HG03159 (cell line): ENCODE measurements at regions not wholly inside any gene's neighbourhood (a gene's known extent, or its start where the extent isn't known, plus 50 kb on each side); places are given as distances from the start of the nearest gene placed in this dataset.

ENCODE experiments used
- ATAC-seq: cut with Tn5 transposase; IDR thresholded peaks from one replicate; pipeline ENCODE4 v1.9.1; 2021; ENCODE audit warnings: mild to moderate bottlenecking, moderate library complexity; ENCODE audit not compliant: unreplicated experiment

DNA sequence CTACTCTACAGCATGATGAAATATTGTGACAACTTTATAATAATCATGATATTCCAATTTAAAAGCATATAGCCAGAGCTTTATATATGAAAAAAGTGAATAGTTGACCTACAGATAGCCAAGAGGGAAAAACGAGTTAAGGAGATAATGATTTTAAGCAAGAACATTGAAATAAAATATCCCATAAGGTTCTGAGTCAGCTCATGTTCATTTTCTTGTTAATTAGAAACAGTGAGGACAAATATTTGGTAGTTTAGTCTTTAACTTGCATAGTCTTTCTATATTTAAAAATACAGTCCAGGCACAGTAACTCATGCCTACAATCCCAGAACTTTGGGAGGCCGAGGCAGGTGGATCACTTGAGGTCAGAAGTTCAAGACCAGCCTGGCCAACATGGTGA is 55.8 kb upstream of the CDH6 start:
- ATAC-seq = no peak

DNA sequence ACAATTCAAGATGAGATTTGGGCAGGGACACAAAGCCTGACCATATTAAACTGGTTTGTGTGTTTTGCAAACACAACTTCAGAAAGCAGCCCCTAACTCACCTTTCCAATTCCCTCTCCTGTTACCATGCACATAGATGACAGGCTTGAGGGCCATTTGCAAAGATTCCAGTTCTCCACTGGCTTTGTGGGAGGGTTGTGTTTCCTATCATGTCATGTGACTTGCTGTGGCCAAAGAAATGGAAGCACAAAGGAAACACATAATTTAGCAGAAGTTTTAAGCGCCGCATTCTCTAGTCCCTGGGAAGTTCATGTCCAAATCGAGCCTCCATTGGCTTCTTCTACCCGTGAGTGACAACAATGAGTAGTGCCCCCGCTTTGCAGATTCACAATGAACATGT is 57.9 kb upstream of the CDH6 start:
- ATAC-seq = no peak

DNA sequence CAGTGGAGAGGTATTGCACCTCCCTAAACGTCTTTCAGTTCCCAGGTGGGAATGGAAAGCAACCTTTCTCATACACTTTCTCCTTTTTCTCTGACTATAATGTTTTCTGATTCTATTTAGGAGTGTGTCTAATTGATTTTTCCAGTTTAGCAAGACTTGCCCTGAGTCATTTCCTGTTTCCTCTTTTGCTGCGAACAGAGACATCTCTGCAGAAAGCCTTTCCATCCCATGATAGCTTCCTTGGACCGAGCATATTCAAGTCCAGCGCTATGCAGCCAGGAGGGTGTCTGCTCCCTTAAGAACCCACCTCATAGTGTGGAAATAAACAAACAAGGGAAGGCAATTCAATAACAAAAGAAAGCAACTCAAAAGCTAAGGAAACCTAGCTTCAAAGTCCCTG is 60.0 kb upstream of the CDH6 start:
- ATAC-seq = no peak

DNA sequence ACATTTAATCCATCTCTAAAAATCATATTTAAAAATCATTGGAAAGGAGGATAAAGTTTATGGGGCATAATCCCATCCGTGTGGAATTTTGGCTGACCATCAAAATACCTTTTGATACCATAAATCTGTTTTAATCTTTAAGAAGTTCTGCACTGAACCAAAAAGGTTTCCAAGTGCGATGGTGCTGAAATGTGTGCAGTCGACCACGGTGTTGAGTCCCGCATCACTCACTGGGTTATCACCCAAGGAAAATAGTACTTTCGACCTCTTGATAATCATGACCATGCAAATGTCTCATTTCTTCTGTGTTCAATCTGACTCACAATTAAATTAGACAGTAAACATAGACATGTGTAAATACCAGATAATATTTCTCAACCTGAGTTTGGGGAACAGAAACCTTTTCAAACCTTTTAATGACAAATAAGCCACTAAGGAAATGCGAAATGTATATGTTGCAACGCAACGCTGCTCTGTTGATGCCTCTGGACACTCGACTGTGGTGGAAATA is 62.0 kb upstream of the CDH6 start:
- ATAC-seq = no peak

- ATAC-seq = no peak
Observed at GRCh38 chr5:31130676-31131075, 62.8 kb upstream of the CDH6 start.

GRCh38 chr5:31124651-31125305 is 68.7 kb upstream of the CDH6 start:
- ATAC-seq = no peak

DNA sequence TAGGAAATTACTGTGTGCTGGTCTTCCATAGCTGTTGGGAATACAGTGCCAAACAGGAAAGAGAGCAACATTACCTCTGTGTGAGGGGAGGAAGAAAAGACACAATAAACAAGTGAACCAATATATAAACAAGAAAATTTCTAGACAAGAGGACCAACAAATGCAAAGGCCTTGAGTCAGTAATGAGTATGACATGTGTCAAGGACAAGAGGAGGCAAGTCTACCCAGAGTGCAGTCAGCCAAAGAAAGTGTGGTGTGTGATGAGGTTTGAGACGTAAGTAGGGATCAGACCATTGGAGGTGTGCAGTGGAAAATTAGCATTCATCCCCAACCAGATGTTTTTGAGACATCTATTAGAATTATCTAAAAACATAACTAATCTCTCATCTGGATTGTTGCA is 69.5 kb upstream of the CDH6 start:
- ATAC-seq = no peak

- ATAC-seq = no peak
Observed at GRCh38 chr5:31122998-31123951, 70.2 kb upstream of the CDH6 start.

DNA sequence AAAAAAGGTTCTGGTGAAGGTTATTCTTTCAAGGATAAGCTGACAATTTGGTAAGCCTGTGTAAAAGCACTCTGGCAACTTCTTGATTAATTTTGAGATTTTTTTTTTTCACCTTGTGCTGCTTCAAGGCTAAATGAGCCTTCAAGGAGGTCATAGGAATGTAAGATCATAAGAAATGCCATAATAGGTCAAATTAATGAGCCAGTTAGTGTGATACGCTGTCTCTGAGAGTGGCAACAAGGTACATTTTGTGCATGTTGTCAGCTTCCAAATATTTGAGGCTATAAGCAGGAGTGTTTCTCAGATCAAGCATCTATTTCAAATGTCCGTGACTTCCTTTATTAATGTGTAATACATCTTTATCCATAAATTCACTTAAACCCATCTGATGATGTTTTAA is 72.3 kb upstream of the CDH6 start:
- no peak for ATAC-seq

- no peak for ATAC-seq
Observed at GRCh38 chr5:31120642-31120948, 72.9 kb upstream of the CDH6 start.

DNA sequence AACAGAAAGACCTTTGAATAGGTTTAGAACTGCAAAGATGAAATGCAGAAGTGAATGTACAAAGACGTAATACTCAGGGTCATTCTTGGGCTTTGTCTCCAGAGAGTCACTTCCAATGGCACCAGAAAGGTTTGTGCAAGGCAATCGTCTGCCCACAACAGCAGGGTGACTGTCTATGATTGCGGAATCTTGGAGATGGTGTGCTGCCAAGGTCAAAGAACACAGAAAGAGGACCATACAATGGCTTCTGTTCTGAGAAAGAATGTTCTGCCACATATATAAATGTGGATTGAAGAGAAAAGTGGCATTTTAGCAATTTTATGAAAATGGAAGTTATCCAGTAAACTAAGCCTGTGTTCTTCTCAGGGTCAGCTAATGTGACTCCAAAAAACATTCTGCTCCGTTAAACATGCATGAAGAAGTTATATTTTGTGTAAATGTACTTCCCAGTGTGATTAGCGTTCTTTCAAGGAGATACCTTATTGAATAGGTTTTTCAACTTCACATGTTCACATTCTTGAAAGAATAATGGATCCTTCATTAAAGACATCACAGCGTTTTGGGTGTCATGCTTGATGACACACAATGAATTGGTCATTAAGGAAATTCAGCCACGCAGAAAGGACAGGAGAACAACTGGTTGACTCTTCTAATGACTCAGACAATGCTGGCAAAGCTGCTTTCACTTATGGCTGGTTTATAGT is 73.4 kb upstream of the CDH6 start:
- no peak for ATAC-seq

- no peak for ATAC-seq
Observed at GRCh38 chr5:31116466-31117031, 76.9 kb upstream of the CDH6 start.

- ATAC-seq = no peak
Observed at GRCh38 chr5:31114817-31115216, 78.7 kb upstream of the CDH6 start.

DNA sequence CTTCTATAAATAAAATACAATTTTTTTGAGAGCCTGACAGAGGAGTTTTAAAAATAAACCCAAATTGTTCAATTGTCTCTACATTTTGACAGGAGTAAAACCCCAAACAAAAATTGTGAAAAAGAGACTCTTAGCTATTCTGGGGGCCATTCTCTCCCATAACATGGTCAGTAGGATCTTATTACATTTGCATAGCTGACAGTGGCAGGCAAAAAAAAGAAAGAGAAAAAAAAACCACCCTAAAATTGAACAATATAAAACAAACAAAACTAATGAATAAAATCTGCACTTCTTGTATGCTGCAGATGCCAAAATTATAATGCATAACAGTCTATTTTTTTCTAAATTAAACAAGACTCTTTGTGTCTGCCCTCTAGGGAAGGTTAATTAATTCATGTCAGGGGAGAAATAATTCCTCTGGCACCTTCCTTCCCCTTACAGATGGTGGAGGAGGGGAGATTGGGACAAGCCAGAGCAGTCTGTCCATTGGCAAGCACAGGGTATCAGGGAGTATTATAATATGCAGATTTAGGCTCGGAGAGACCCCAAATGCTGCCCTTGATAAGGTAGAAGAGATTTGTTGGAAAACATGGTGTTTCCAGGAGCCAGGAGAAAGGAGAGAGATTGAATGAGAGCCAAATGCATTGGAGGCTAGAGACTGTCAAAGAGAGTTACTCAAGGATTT is 79.7 kb upstream of the CDH6 start:
- no peak for ATAC-seq

- ATAC-seq = no peak
Observed at GRCh38 chr5:31113101-31113500, 80.4 kb upstream of the CDH6 start.

DNA sequence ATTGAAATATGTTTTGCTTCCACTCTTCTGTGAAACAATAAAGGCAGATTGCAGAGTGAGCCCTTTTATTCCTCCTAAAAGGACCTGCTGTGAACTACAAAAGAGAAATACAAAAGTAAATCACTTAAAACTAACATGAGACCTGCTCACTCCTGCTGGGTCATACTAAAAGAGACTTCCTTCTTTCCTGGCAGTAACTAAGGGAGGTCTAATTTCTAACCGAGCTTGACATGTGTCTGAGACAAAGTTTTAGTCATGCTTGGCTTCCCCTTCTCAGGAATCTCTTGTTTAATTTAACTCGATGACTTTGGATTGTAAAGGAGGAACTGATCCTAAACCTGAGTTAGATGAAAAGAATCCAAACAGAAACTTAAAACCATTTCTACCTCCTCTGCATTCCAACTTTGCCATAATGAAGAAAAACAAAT is 86.4 kb upstream of the CDH6 start:
- ATAC-seq = no peak

- ATAC-seq = no peak
Observed at GRCh38 chr5:31106691-31107090, 86.8 kb upstream of the CDH6 start.

GRCh38 chr5:31106278-31106677 is 87.2 kb upstream of the CDH6 start:
- no peak for ATAC-seq

GRCh38 chr5:31104775-31105174 is 88.7 kb upstream of the CDH6 start:
- ATAC-seq = no peak

DNA sequence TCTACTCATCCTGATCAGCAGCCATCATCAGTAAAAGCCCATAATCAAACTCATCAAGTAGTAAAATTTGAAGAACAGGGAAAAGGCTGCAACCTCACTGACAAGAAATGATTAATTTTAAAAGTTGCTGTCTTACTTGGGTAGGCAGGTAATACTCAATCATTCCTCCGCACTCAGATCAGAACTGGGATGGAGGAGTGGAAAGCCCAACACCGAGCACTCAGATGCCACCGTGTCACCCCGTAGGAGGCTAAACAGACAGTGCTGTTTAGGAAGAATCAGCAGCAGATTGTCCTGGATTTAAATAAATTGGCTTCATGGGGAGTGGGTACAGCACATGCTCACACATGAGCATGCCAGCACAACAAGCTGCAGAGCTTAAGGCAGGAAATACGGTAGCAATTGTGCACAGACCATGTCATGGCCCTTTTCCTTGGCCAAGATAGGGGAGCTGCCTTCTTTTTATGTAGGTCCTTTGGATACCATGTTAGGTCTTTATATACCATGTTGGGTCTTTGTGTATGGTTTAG is 92.6 kb upstream of the CDH6 start:
- ATAC-seq = no peak
